GM19397 (cell line): ENCODE measurements at regions not wholly inside any gene's neighbourhood (a gene's known extent, or its start where the extent isn't known, plus 50 kb on each side); places are given as distances from the start of the nearest gene placed in this dataset.
"Not testable (repeated sequence)": the region's sequence is repeated elsewhere in the genome, so short reads cannot be mapped to it uniquely, and the experiment has no call there.

Experiments used
- ATAC-seq: cut with Tn5 transposase; IDR thresholded peaks from one replicate; pipeline ENCODE4 v1.9.1; 2021; ENCODE audit warnings: mild to moderate bottlenecking, moderate library complexity; ENCODE audit not compliant: unreplicated experiment

DNA sequence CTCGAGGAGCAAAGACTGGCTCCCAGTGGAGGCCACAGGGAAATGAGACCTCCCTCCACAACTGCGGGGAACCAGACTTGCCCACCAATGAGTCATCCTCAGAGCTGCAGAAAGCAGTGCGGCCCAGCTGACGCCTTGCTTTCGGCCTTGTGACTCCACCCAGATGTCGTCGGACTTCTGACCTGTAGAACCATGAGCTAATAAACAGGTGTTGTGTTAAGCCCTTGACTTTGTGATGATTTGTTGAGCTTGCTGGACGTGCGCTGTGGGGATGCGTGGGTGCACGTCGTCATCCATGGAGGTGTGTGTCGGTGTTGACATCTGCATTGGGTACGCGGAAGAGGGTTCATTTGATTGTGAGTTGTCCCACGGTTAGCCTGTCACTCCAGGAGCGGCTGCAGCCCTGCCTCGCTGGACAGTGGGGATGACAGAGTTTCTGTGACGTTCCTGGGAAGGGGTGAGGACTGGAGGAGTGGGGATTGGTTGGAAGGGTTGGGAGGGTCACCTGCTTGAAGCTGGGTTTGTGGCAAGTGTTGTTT is 154.1 kb downstream of the SH3BP4 start:
- no peak for ATAC-seq

DNA sequence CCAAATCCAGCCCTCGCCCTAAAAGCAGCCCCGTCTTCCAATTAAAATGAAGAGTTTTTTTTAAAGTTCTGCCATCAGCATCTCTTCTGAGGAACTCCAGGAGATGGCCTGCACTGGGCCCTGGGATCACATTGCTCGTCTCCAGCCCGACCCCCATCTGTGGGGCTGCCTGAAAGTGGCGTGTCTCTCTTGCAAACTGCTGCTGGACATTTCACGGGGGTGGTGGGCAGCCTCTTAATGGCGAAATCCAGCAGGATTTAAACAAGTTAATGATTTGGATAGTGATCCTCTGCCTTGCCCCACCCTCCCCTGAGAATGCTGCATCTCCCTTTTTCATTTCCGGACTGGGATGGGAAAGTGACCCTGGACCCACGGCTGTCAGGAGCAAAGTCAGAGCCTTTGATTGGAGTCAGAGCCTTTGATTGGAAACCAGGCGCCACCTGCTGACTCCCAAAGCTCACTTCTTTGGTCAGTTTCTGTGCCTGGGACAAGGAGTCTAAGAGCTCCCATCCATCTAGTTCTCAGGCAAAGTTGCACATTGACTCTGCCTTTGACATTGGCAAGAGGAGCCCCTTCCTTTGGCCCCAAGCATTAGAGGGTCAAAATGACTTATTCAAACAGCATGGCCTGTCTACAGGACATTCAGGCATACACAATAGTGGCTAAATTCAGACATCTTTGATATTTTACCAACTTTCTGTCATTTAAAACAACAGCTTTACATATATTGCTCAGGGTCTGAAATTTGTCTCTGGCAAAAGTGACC is 155.2 kb downstream of the SH3BP4 start:
- ATAC-seq, result no peak

DNA sequence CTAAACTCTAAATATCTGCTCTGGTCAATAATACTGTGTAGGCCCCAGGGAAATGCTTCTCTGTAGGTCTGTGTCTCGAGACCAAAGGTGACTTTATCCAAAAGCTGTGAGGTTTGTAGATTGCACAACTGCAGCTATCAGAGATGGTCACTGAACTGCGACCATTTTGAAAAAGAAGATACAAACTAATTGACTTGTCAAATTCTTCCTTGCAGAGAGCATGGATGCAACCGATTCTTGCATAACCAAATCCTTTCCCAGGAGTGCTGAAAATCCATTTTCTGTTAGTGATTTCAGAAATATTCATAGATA is 155.8 kb downstream of the SH3BP4 start:
- ATAC-seq, result no peak

DNA sequence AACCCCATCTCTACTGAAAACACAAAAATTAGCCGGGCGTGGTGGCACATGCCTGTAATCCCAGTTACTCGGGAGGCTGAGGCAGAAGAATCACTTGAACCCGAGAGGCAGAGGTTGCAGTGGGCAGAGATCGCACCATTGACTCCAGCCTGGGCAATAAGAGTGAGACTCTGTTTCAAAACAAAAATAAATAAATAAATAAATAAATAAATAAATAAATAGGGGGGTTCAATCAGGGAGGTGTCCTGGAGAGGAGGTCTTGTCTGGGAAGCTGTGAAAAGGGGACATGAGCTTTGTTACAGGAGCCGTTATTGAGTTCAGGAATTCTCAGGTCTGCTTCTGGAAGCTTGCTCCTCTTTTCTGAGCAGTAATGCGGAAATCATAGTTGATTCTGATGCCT is 157.7 kb downstream of the SH3BP4 start:
- not testable (repeated sequence) for ATAC-seq

DNA sequence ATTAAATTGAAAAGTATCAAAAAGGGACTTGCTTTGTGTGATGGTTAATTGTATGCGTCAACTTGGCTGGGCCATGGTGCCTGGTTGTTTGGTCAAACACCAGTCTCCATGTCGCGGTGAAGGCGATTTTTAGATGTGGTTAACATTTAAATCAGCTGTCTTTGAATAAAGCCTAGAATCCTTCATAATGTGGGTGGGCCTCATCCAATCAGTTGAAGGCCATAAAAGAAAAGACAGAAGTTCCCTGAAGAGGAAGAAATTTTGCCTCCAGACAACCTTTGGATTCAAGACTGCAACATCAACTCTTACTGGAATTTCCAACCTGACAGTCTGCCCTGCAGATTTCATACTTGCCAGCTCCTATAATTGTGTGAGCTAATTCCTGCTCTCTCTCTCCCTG is 160.5 kb downstream of the SH3BP4 start:
- ATAC-seq, result no peak

DNA sequence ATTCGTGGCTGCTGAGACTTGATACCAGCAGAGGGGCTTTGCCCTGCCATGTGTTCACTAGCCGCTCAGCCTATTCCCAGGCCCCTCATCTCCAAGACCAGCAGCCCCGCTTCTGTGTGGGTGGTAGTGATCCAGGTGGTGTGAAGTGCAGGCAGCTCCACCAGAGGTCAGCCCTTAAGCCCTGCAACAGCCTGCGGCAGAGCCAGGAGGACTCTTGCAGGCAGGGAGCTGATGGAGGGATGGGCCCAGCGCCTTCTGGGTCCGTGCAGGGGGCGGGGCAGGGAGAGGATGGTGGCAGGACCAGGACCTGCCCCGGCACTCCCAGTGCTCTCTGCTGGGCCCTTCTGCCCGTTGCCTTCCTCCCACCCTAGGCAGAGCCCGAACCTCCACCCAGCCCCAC is 162.0 kb downstream of the SH3BP4 start:
- no peak for ATAC-seq

DNA sequence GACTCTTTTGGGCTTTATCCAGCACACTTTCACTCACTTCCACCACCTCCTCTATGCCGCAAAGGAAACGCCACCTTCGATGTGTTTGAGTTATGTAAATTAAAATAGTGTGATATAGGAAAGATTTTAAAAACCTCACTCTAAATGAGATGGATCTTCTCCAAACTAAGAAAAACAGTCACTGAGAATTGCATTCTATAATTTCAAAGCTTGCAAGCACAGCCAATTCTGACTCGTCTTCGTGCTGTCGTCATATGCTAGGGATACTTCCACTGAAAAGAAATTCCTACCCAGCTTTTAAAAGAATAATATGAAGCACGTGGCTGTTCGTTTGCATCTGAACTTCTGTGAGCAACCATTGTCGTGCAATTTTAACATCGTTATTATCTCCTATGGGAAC is 162.5 kb downstream of the SH3BP4 start:
- no peak for ATAC-seq

DNA sequence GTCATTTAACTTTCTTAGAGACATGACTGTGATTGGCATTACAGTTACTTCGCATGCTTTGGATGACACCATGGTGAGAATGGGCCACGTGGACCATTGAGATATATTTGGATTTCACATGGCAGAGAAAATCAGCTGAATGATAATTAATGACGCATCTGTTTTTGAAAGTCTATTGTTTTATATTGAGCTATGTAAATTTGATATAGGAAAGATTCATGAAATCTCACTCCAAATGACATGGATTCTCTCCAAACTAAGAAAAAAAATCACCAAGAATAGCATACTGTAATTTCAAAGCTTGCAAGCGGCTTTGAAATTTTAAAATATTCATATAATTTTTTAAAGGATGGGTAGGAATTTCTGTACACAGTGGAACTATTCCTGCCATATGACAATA is 163.7 kb downstream of the SH3BP4 start:
- no peak for ATAC-seq

DNA sequence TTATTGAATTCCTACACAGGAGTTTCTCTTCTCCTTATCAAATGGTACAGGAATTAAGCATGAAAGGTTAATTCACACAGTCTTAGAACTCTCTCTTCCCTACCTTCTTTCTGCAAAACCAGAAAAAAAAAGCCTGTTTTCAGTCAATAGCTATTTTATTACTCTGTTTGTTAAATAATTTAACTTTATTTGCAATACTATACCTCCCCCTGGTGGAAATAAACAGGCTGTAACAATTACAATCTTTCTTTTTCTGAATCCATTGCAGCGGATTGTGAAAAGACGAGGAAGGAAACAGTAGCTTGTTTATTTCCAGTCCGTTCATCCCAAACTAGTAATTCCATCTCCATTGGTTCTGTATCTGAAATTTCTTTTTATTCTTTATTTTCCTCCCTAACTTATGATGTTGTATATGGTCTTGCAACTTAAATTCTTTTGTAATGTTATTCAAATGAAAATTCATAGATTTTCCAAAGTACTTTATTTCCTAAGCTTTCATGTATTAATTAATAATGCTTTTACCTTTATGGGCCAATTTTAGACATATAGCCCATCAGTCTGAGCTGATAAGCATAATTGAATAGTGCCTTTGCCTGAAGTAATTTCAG is 165.2 kb downstream of the SH3BP4 start:
- no peak for ATAC-seq

DNA sequence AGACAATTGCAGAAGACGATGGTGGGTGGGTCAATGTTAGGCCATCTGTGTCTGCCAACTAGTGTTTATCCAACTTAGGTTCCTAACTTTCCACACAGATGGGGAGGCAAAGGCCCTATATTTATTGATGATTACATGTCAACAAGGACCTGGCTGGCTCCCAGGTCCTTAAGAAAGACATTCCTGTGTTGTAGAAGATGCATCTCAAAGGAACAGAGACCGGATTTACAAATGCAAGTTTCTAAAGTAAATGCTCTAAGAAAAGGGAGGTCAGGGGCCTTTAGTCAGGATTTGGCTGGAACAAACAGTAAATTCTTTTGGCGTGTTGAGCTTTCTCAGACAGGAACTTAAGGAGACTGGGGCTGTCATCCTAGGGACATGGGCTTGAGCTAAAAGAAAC is 175.0 kb downstream of the SH3BP4 start:
- ATAC-seq, result no peak

DNA sequence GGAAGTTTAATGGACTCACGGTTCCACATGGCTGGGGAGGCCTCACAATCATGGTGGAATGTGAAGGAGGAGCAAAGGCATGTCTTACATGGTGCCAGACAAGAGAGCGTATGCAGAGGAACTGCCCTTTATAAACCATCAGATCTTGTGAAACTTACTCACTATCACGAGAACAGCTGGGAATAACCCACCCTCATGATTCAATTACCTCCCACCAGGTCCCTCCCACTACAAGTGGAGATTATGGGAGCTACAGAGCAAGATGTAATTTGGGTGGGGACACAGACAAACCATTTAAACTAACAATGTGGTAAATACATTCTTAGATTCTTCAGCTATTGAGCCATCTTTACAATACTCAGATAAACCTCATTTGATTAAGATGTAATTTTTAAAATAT is 176.1 kb downstream of the SH3BP4 start:
- no peak for ATAC-seq

DNA sequence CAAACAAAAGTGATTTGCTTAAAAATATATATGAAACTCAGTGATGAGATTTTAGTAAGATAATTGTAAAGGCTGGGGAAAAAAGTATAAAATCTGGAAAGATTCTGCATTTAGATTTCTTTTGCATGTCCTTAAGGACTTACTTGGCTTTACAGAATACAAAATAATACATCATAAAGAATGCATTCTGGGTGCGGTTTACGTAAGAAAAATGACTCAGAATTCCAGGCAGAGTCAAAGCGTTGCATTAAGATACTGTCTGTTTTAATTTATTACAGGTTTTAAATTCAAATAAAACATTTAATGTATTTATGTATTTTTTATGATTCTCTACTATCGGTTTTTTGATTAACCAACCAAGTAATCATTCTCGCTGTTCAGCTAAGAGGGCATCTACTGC is 178.0 kb downstream of the SH3BP4 start:
- ATAC-seq, result no peak

DNA sequence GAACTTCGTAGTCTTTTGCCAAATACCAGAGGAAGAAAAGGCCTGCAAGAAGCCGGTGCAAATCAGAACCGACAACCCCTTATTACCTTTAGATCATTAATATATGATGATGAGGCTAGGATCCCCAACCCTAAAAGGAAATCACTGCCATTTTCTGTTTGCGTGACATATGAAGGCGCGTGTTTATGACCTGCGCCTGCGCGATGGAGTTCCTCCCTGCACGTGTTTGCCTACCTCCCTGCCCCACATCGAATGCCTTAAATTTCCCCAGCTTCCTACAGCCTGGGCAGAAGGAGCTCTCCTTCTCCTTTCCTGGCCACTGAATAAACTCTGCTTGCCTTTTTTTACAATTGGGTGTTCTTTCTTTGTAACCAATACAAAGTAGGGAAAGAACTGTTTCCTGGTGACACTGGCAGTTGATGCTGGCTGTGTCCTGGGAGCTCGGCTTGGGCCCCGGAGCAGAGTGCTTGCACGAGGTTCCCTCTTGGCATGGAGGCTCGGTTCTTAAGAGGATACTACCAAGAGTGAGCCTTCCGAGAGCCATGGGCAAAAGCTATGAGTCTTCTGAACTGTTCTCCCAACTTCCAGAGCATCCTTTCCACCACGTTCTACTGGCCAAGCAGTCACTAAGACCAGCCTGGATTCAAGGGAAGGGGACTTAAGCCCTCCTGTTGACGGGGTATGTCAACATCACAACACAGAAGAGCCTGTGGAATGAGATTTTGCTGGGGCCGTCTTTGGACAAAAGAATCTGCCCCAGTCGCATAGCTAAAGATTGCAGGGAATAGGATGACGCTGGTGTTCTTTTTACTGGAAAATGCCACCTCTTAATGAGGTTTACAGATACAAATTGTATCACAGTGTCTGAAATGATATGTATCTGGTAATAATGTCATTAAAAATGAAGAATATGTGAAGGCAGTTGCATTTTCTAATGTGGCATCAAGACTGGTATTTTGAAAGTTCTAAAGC is 179.8 kb downstream of the SH3BP4 start:
- no peak for ATAC-seq

DNA sequence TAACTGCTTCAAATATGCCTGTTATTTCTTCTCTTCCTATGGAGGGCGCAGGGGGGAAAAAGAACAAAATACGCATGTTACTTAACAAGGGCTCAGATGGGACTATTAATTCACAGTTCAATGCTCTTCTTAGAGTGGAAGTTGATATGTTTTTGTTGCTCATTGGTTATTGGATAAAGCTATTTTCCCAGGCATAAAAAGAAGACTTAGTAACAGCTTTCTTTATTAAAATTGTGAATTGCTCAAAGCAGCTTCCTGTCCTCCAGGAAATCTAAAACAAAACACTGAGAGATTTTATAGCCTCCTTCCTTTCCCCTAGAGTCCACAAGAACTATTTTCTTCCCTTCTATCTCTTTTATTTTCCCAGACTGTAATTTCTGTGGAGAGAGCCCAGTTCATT is 180.8 kb downstream of the SH3BP4 start:
- no peak for ATAC-seq

DNA sequence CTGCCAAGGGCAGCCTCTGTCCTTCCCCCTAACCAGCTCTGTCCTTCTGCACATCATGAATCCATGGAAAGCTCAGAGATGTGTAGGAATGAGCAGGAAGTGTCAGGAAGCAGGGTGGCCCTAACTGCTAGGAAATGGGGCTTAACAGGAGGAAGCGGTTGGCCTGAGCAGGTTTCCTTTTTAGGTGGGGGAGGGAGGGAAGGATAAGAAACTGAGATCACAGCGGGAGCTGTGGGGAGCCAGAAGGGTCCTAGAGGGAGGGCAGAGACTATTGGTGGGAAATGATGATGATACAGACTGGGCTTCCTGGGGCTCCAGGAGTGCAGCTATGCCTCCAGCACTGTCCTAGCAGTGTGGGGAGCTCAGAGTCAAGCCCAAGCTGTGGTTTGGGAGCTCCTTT is 182.0 kb downstream of the SH3BP4 start:
- no peak for ATAC-seq

DNA sequence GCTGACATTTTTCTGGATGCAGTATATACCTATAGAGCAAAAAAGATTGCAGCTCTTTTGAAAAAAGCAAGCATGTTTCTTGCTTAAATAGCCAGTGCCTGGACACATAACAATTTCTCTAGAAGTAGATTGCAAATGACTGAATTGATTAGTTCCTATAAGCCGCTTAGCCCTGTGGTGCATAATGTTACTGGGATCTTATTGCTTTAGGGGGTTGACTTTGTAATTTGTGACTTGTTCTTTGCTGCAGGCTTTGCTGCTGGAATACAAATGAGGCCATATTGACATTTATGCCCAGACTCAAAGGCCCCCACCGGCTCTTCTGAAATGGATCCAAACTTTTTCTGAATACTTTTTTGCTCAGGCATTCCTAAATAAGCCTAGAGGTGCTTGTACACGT is 182.6 kb downstream of the SH3BP4 start:
- ATAC-seq, result no peak

DNA sequence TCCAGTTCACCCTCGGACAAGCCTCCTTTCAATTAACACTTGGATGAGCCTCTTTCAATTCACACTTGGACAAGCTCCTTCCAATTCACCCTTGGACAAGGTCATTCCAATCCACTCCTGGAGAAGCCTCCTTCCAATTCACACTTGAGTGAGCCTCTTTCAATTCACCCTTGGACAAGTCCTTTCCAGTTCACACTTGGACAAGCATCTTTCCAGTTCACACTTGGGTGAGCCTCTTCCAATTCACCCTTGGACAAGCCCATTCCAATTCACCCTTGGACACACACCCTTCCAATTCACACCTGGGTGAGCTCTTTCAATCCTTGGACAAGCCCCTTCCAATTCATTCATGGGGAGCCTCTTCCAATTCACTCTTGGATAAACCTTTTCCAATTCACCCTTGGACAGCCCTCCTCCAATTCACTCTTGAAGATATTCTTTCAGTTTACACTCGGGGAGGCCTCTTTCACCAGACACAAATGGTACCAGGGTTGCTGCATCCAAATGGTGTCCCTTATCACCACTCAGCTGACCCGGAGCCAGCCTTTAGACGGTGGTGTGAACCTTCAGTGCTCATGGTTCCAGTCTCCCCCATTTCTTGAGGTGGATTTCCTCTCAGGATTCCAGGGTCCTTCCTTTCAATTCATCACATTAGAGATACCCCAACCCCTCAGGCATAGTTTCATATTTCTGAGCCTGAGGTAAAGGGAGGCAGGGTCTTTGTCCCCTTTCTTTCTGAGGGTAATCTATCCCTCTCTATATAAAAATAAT is 183.6 kb downstream of the SH3BP4 start:
- ATAC-seq, result no peak

DNA sequence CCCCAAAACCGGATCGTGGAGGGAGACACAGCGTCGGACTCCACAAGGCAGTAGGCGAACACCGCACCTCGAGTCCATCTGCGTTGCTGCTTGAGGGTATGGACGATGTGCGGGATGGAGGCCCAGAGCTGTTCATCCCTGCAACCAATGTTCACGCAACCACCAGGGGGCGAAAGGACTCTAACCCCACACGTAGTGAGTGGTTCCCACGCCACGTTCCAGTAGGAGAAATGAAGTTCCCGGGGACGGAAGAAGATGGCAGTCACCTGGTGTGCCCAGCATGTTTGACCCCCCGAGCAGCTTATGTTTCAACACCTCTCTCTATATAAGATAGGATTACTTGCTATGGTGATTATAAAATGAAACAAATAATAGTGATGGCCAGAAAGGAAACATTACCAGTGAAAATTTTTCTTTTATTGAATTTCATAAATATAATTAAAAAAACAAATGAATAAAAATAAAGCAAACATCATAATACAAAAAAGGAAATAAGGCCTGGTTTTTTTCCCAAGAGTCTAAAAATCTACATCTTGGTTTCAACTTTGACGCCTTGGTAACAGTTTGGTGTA is 184.3 kb downstream of the SH3BP4 start:
- no peak for ATAC-seq

DNA sequence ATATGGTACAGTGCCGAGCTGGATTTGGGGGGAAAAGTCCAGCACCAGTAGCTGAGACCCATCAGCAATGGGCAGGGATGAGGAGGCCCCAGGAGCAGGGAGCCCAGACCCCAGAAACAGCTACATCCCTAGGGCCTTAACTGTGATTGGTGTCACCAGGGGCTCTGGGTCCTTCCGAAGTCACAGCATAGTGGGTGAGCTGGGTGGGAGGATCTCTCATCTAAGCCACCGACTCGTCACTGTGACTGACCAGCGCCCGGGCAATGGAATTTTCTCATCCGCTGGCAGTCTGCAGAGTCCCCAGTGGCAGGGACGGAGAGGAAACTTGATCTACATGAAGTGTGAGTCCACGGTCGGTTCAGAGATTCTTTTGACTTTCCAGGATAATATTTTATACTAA is 186.5 kb downstream of the SH3BP4 start:
- ATAC-seq, result no peak

DNA sequence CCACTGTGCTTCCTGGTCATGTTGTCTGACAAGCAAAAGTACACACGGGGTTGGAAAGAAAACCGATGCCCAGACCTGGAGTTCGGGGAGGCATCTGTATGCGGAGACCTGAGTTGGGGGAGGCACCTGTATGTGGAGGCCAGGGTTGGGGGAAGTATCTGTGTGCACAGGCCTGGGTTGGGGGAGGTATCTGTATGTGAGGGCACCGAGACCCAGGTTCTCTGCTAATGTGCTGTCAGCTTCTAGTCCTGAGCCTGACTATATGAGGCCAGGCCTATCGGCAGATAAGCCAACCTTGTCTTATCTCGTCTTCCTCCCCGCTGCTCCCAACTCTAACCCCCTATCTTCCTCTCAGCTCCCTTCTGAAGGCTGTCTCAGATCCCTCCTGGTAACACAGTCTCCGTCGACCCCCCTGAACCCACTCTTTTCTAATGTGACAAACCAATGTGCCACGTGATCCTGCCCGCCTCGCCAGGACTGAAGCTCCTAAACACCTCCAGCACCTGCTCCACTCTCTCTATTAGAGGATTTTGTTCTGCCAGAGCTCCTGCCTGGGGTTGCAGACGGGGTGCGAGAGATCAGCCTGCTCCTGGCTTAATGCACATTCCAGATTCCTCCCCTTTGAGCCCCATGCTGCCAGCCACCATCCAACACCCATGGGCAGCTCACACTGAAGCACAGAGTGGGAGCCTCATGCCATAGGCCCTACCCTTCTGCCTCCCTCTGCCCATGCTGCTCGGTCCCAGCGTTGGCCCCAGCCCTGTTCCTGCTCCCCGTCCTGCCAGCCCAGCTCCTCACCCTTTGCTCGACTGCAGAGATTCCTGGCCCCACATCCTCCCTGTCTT is 188.4 kb downstream of the SH3BP4 start:
- ATAC-seq, result no peak
